OCI-LY7 (cell line): ENCODE measurements at regions not wholly inside any gene's neighbourhood (a gene's known extent, or its start where the extent isn't known, plus 50 kb on each side); places are given as distances from the start of the nearest gene placed in this dataset.

Experiments used
- BruUV-seq: library from RNA; stranded (reverse); fragments of 400-500 nt; replicated peaks from 2 replicates; lab custom pipeline; 2021; lab: Mats Ljungman, UMichigan
- CTCF ChIA-PET: fragments of 300-600 bp; sonication (Branson Sonifier 250); formaldehyde crosslinking; loops from one replicate; lab custom pipeline; 2022; ENCODE audit warnings: antibody characterized with exemption; ENCODE audit not compliant: unreplicated experiment; lab: Charles Lee
- POLR2A ChIA-PET: fragments of 300-600 bp; sonication (Branson Sonifier 250); formaldehyde crosslinking; loops from one replicate; lab custom pipeline; 2022; ENCODE audit warnings: antibody characterized with exemption; lab: Charles Lee
- DNase-seq: peaks from one replicate; pipeline ENCODE4 v3.0.0-alpha.2; 2015; ENCODE audit warnings: low spot score
- H2AFZ ChIP-seq: fragments of 200-600 bp; sonication (generic), shearing (Covaris generic); 2 replicates; pipeline ENCODE4 v1.6.1; 2014; ENCODE audit warnings: mild to moderate bottlenecking, antibody characterized with exemption, low read length, moderate library complexity
- H3K27ac ChIP-seq: fragments of 200-600 bp; sonication (generic); 2 replicates; pipeline ENCODE4 v1.5.1; 2014; ENCODE audit warnings: mixed run types, low read depth, mild to moderate bottlenecking, moderate library complexity, low read length, inconsistent platforms; ENCODE audit not compliant: poor library complexity, severe bottlenecking
- H3K36me3 ChIP-seq: fragments of 200-600 bp; sonication (generic); 2 replicates; pipeline ENCODE4 v1.6.1; 2014; ENCODE audit warnings: mild to moderate bottlenecking, antibody characterized with exemption, low read length, moderate library complexity, mixed read lengths; ENCODE audit not compliant: insufficient read depth
- H3K4me1 ChIP-seq: fragments of 200-600 bp; sonication (generic); 2 replicates; pipeline ENCODE4 v1.5.1; 2014; ENCODE audit warnings: mild to moderate bottlenecking, low read length; ENCODE audit not compliant: insufficient read depth, poor library complexity, severe bottlenecking
- H3K4me2 ChIP-seq: fragments of 200-600 bp; sonication (generic); 2 replicates; pipeline ENCODE4 v1.6.1; 2014; ENCODE audit warnings: mild to moderate bottlenecking, low read length
- H3K4me3 ChIP-seq: fragments of 200-600 bp; sonication (generic); 2 replicates; pipeline ENCODE4 v1.5.1; 2014; ENCODE audit warnings: mild to moderate bottlenecking, low read depth, low read length; ENCODE audit not compliant: poor library complexity, severe bottlenecking
- H3K79me2 ChIP-seq: fragments of 200-600 bp; sonication (generic); 2 replicates; pipeline ENCODE4 v1.6.1; 2016; ENCODE audit warnings: low read depth, mild to moderate bottlenecking, low read length, moderate library complexity, mixed read lengths; ENCODE audit not compliant: insufficient read depth
- H3K9me2 ChIP-seq: fragments of 200-600 bp; sonication (generic); 2 replicates; pipeline ENCODE4 v1.6.1; 2016; ENCODE audit warnings: mild to moderate bottlenecking, low read length, mixed read lengths; ENCODE audit not compliant: insufficient read depth
- H3K9me3 ChIP-seq: fragments of 200-600 bp; sonication (generic); 2 replicates; pipeline ENCODE4 v1.6.1; 2014; ENCODE audit warnings: mild to moderate bottlenecking, mixed run types, low read length, mixed read lengths
- H4K20me1 ChIP-seq: fragments of 200-600 bp; sonication (generic); 2 replicates; pipeline ENCODE4 v1.6.1; 2014; ENCODE audit warnings: mild to moderate bottlenecking, antibody characterized with exemption, low read length, moderate library complexity, mixed read lengths; ENCODE audit not compliant: insufficient read depth
- CTCF ChIP-seq: fragments of 200-600 bp; sonication (generic); conservative IDR thresholded peaks from 2 replicates; pipeline ENCODE4 v1.5.1; 2014; ENCODE audit warnings: mild to moderate bottlenecking, antibody characterized with exemption, low read length, moderate library complexity, mixed read lengths
- EZH2phosphoT487 ChIP-seq: fragments of 200-600 bp; sonication (generic); IDR thresholded peaks from 2 replicates; pipeline ENCODE4 v1.6.1; 2018; ENCODE audit warnings: low read depth, borderline replicate concordance, mild to moderate bottlenecking, mixed run types, antibody characterized with exemption, low read length, moderate library complexity, mixed read lengths
- intact Hi-C: fragments of 100-400 bp; cut with micrococcal nuclease; formaldehyde crosslinking; loops from one replicate; pipeline ENCODE4 v1.10.0; 2022; ENCODE audit not compliant: unreplicated experiment

GRCh38 chr14:42311876-42312275, 705.2 kb downstream of the LRFN5 start:
- no peak for TF ChIP-seq CTCF
- no peak for TF ChIP-seq EZH2phosphoT487
- H3K27ac ChIP-seq: no peak overlapping the region
- H3K9me3 ChIP-seq: peaks cover 25% of the 10 kb centered on the region
- H3K9me2 ChIP-seq: peaks cover under 1% of the 10 kb centered on the region; the same call in 1 of the 2 replicates
- no peaks in the 10 kb centered on the region for H3K79me2 ChIP-seq
- H3K4me3 ChIP-seq: no peak overlapping the region
- H3K4me2 ChIP-seq: no peak overlapping the region
- peaks cover 2% of the 10 kb centered on the region; the same call in 1 of the 2 replicates for H3K36me3 ChIP-seq
- no peak for DNase-seq
- ChIA-PET POLR2A (no interaction called here), CTCF (interaction anchor here (1.4 kb wide), 1 partner anchor 28 kb away, joined by 3 read pairs; no protein-coding TSS in a partner anchor)
- intact Hi-C loops: no loop called here
- H3K4me1 ChIP-seq: no peaks in the 10 kb centered on the region
- BruUV-seq: no TSS peak
- no peaks in the 10 kb centered on the region for H4K20me1 ChIP-seq
- no peak overlapping the region for H2AFZ ChIP-seq

- peaks cover 60% of the 10 kb centered on the region for H3K9me3 ChIP-seq
- no peaks in the 10 kb centered on the region for H3K79me2 ChIP-seq
- H3K36me3 ChIP-seq: peaks cover 5% of the 10 kb centered on the region; the same call in 1 of the 2 replicates
- DNase-seq: peak; percentile 33
- CTCF ChIA-PET: no interaction called here
- no peak overlapping the region for H3K27ac ChIP-seq
- no peaks in the 10 kb centered on the region for H3K4me1 ChIP-seq
- H3K4me2 ChIP-seq: no peak overlapping the region
- H2AFZ ChIP-seq: no peak overlapping the region
- intact Hi-C loops: no loop called here
- POLR2A ChIA-PET: interaction anchor here (0.6 kb wide), 2 partner anchors 13 to 351 kb away, joined by 3 to 4 read pairs; no protein-coding TSS in a partner anchor
- H4K20me1 ChIP-seq: no peaks in the 10 kb centered on the region
- H3K9me2 ChIP-seq: no peaks in the 10 kb centered on the region
- BruUV-seq: no TSS peak
- TF ChIP-seq EZH2phosphoT487 (no peak), CTCF (no peak)
- no peak overlapping the region for H3K4me3 ChIP-seq
Observed at GRCh38 chr14:42307239-42307825, 700.7 kb downstream of the LRFN5 start.

- TF ChIP-seq EZH2phosphoT487 (no peak), CTCF (no peak)
- Histone ChIP-seq H3K4me1 (peaks cover 25% of the 10 kb centered on the region), H3K9me2 (no peaks in the 10 kb centered on the region), H3K9me3 (peaks cover 48% of the 10 kb centered on the region), H3K4me3 (peak overlapping the region; percentile 50), H3K79me2 (no peaks in the 10 kb centered on the region), H3K27ac (peak overlapping the region; percentile 82), H3K4me2 (peak overlapping the region; percentile 77), H3K36me3 (peaks cover 9% of the 10 kb centered on the region; the same call in 1 of the 2 replicates), H2AFZ (peak overlapping the region; percentile 52; the same call in 1 of the 2 replicates), H4K20me1 (no peaks in the 10 kb centered on the region)
- ChIA-PET CTCF (no interaction called here), POLR2A (interaction anchor here (0.6 to 0.9 kb wide), 2 partner anchors 22 to 123 kb away, joined by 3 read pairs; no protein-coding TSS in a partner anchor)
- DNase-seq: peak; percentile 94
- no TSS peak for BruUV-seq
- intact Hi-C loops: loop anchor here (1.0 to 5.0 kb wide), 2 partner anchors 53 to 75 kb away; no protein-coding TSS in a partner anchor
Observed at GRCh38 chr14:42299692-42300091, 693.0 kb downstream of the LRFN5 start.
